ENCODE measurements at regions not wholly inside any gene's neighbourhood (a gene's known extent, or its start where the extent isn't known, plus 50 kb on each side); places are given as distances from the start of the nearest gene placed in this dataset.

- DNase-seq (ENCODE audit: low spot score) = no peak
Measured at GRCh38 chr1:34701326-34702060, 53.4 kb upstream of the GJB5 start.

Data from LoVo (cell line).